Trophoblast cell (in vitro differentiated cells and primary cell): ENCODE measurements at regions not wholly inside any gene's neighbourhood (a gene's known extent, or its start where the extent isn't known, plus 50 kb on each side); places are given as distances from the start of the nearest gene placed in this dataset.

Source experiments
- DNase-seq, 2 donors: peaks; one replicate each; pipeline ENCODE4 v3.0.0-alpha.2; 2016
- H2AFZ ChIP-seq: 2 replicates; pipeline ENCODE4 v1.6.1; 2013; ENCODE audit warnings: low read length, moderate library complexity, mild to moderate bottlenecking; ENCODE audit not compliant: insufficient read depth, poor library complexity
- H2AK5ac ChIP-seq: 2 replicates; pipeline ENCODE4 v1.6.1; 2013; ENCODE audit warnings: mild to moderate bottlenecking, low read length
- H2BK120ac ChIP-seq: 2 replicates; pipeline ENCODE4 v1.6.1; 2013; ENCODE audit warnings: low read length, mild to moderate bottlenecking, moderate library complexity; ENCODE audit not compliant: insufficient read depth, poor library complexity
- H2BK12ac ChIP-seq: 2 replicates; pipeline ENCODE4 v1.6.1; 2013; ENCODE audit warnings: mild to moderate bottlenecking, low read length, moderate library complexity
- H2BK5ac ChIP-seq: 2 replicates; pipeline ENCODE4 v1.6.1; 2013; ENCODE audit warnings: low read length, low read depth, moderate library complexity, mild to moderate bottlenecking; ENCODE audit not compliant: poor library complexity
- H3K14ac ChIP-seq: 2 replicates; pipeline ENCODE4 v1.6.1; 2013; ENCODE audit warnings: mild to moderate bottlenecking, low read length
- H3K18ac ChIP-seq: 2 replicates; pipeline ENCODE4 v1.6.1; 2013; ENCODE audit warnings: mild to moderate bottlenecking, low read length
- H3K23ac ChIP-seq: 2 replicates; pipeline ENCODE4 v1.6.1; 2013; ENCODE audit warnings: low read length
- H3K27ac ChIP-seq: 2 replicates; pipeline ENCODE4 v1.5.1; 2013; ENCODE audit warnings: low read depth, mild to moderate bottlenecking, inconsistent platforms, low read length, moderate library complexity
- H3K27me3 ChIP-seq: 2 replicates; pipeline ENCODE4 v1.6.1; 2013; ENCODE audit warnings: inconsistent platforms, mild to moderate bottlenecking, low read length, moderate library complexity; ENCODE audit not compliant: insufficient read depth
- H3K36me3 ChIP-seq, 2 experiments: 1 replicate in 1 of 2; 2 replicates in 1 of 2; pipeline ENCODE4 v1.6.1; 2013; ENCODE audit warnings: low read length in 2 of 2, mild to moderate bottlenecking in 2 of 2, moderate library complexity in 1 of 2; ENCODE audit not compliant: insufficient read depth in 2 of 2, control insufficient read depth in 1 of 2
- H3K4ac ChIP-seq: 2 replicates; pipeline ENCODE4 v1.6.1; 2013; ENCODE audit warnings: low read depth, mild to moderate bottlenecking, low read length, moderate library complexity
- H3K4me1 ChIP-seq, 2 experiments: 1 replicate in 1 of 2; 2 replicates in 1 of 2; pipeline ENCODE4 v1.6.1; 2013; ENCODE audit warnings: low read length in 2 of 2, mild to moderate bottlenecking in 2 of 2, moderate library complexity in 1 of 2; ENCODE audit not compliant: insufficient read depth in 2 of 2, control insufficient read depth in 1 of 2
- H3K4me2 ChIP-seq: 2 replicates; pipeline ENCODE4 v1.6.1; 2013; ENCODE audit warnings: inconsistent platforms, mild to moderate bottlenecking, low read length, moderate library complexity
- H3K4me3 ChIP-seq: 2 replicates; pipeline ENCODE4 v1.5.1; 2013; ENCODE audit warnings: mild to moderate bottlenecking, low read depth, low read length, inconsistent platforms
- H3K79me1 ChIP-seq: one replicate; pipeline ENCODE4 v1.6.1; 2013; ENCODE audit warnings: low read length
- H3K79me2 ChIP-seq: 2 replicates; pipeline ENCODE4 v1.6.1; 2013; ENCODE audit warnings: low read length, mild to moderate bottlenecking; ENCODE audit not compliant: control insufficient read depth, insufficient read depth, poor library complexity
- H3K9ac ChIP-seq: 2 replicates; pipeline ENCODE4 v1.6.1; 2013; ENCODE audit warnings: mild to moderate bottlenecking, low read length
- H3K9me3 ChIP-seq: 2 replicates; pipeline ENCODE4 v1.6.1; 2013; ENCODE audit warnings: low read depth, mild to moderate bottlenecking, control low read depth, inconsistent platforms, low read length; ENCODE audit not compliant: insufficient read depth
- H4K12ac ChIP-seq: 2 replicates; pipeline ENCODE4 v1.6.1; 2013; ENCODE audit warnings: low read depth, mild to moderate bottlenecking, low read length, moderate library complexity
- H4K8ac ChIP-seq: 2 replicates; pipeline ENCODE4 v1.6.1; 2013; ENCODE audit warnings: low read depth, mild to moderate bottlenecking, low read length, moderate library complexity
- H4K91ac ChIP-seq: one replicate; pipeline ENCODE4 v1.6.1; 2013; ENCODE audit warnings: low read depth, mild to moderate bottlenecking, low read length, moderate library complexity
- WGBS: extraction: QIAGEN DNeasy Blood & Tissue Kit; methylation state at CpG from one replicate; pipeline ENCODE4 v1.1.7; 2013; ENCODE audit warnings: missing lambda C conversion rate; ENCODE audit not compliant: insufficient read length, insufficient coverage; ENCODE audit errors: extremely low coverage; 5-methylcytosine and 5-hydroxymethylcytosine counted together

DNA sequence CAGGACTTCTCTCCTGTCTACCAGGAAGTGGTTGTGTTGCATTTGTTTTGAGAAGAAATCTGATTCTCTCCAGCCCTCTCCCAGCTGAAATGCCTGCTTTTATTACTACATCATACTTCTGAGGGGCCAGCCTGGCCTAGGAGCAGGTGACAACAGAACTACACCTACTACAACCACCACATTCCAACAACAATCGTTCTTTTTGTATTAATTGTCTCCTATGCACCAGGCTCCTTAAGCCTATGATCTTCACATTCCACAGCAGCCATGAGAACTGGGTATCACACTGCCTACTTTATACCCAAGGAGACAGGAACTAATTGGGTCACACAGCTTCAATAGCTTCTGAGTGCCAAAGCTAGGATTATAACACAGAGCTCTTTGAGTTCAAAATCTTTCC is 167.7 kb downstream of the TDRD15 start:
- Histone ChIP-seq H3K4ac (no peak overlapping the region), H3K79me2 (no peaks in the 10 kb centered on the region), H3K9me3 (no peaks in the 10 kb centered on the region), H3K18ac (no peak overlapping the region), H3K14ac (no peak overlapping the region), H3K4me3 (no peak overlapping the region), H3K9ac (no peak overlapping the region), H3K79me1 (peaks cover 7% of the 10 kb centered on the region), H4K12ac (no peak overlapping the region), H2AK5ac (no peak overlapping the region), H2BK5ac (no peak overlapping the region), H3K27me3 (no peaks in the 10 kb centered on the region), H4K91ac (no peak overlapping the region), H3K27ac (no peak overlapping the region), H3K23ac (no peak overlapping the region), H3K4me1 (peaks cover 3 to 7% of the 10 kb centered on the region in 2 experiments), H2AFZ (no peak overlapping the region), H3K36me3 (no peaks in the 10 kb centered on the region), H2BK12ac (no peak overlapping the region), H4K8ac (no peak overlapping the region), H2BK120ac (no peak overlapping the region), H3K4me2 (no peak overlapping the region)
- WGBS, result no CpG with 5 or more reads among the region's 1 CpG
- no peak for DNase-seq

DNA sequence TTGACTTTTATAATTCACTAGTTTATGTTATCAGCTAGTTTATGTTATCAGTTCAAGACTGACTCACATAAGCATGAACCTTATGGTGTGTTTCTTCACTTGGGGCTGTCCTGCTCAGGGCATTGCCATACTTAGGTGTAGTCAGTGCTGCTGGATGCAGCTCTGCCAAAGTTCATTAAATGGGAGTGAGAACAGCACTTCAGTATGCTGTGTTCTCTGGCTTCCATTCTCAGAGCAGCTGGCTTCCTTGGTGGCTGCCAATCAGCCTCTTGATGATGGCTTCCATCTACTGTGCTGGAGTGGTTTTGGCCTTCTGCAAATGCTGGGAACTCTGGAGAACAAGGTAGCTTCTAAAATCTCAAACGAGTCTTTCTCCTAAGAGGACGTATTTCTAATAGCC is 170.7 kb downstream of the TDRD15 start:
- Histone ChIP-seq H2BK12ac (no peak overlapping the region), H2BK120ac (no peak overlapping the region), H3K4ac (no peak overlapping the region), H3K79me2 (no peaks in the 10 kb centered on the region), H3K23ac (no peak overlapping the region), H3K4me1 (no peaks in the 10 kb centered on the region), H4K12ac (no peak overlapping the region), H2AK5ac (no peak overlapping the region), H3K79me1 (no peaks in the 10 kb centered on the region), H3K14ac (no peak overlapping the region), H2AFZ (no peak overlapping the region), H3K4me3 (no peak overlapping the region), H3K9ac (no peak overlapping the region), H3K9me3 (no peaks in the 10 kb centered on the region), H3K27me3 (no peaks in the 10 kb centered on the region), H3K36me3 (no peaks in the 10 kb centered on the region), H4K91ac (no peak overlapping the region), H3K27ac (no peak overlapping the region), H2BK5ac (no peak overlapping the region), H3K18ac (no peak overlapping the region), H3K4me2 (no peak overlapping the region), H4K8ac (no peak overlapping the region)
- WGBS, result no CpG with 5 or more reads among the region's 2 CpGs
- DNase-seq, result no peak

DNA sequence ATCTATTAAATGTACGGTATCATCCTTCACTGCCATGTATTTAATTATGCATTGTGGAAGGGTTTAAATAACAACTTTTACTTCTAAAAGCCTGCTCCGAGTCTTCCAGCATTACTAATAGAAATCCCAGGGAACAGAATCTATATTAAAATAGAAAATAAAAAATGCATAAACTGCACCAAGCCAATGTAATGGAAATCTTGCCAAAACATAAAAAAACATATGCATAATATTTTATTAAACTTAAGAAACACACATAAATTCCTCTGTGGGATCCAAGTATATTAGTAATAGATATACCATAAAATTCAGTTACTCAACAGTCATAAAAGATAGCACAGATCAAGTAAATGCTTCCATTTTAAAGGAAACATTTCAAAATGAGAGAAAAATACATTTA is 175.6 kb downstream of the TDRD15 start:
- Histone ChIP-seq H3K36me3 (no peaks in the 10 kb centered on the region), H3K18ac (no peak overlapping the region), H2BK5ac (no peak overlapping the region), H2AFZ (no peak overlapping the region), H3K79me1 (no peaks in the 10 kb centered on the region), H3K4me2 (no peak overlapping the region), H3K4me3 (no peak overlapping the region), H2BK12ac (no peak overlapping the region), H4K91ac (no peak overlapping the region), H3K4me1 (no peaks in the 10 kb centered on the region), H3K4ac (no peak overlapping the region), H3K23ac (no peak overlapping the region), H3K9ac (no peak overlapping the region), H3K9me3 (no peaks in the 10 kb centered on the region), H3K27me3 (no peaks in the 10 kb centered on the region), H2AK5ac (no peak overlapping the region), H3K27ac (no peak overlapping the region), H4K8ac (no peak overlapping the region), H3K79me2 (no peaks in the 10 kb centered on the region), H3K14ac (no peak overlapping the region), H4K12ac (no peak overlapping the region), H2BK120ac (no peak overlapping the region)
- no CpG with 5 or more reads among the region's 2 CpGs for WGBS
- DNase-seq, result no peak

DNA sequence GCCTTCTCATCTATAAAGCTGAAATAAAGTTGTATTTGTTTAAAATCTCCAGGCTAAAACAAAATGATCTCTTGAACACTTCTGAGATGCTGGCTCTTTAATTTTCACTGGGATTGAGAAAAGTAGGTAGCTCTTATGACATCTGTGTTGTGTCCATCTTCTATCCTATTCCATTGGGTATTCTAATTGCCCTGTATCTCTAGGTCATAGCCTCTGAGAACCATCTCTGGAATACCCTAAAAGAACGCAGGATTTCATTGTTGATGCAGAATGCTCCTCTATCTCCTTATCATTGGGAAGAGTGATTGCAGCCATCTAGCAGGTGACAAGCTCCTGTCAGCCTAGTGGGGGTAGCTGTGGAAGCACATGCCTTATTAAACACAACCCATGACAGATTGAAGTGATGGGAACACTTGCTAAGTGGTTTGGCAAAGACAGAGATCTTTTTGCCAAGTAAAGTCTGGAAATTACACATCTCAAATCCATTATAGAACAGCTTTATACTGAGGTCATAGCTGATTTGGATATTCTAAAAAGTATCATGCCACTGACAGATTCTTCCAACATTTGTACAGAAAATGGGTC is 178.2 kb downstream of the TDRD15 start:
- no CpG with 5 or more reads among the region's 1 CpG for WGBS

More for the DNA sequence above, 178.2 kb downstream of the TDRD15 start:
- Histone ChIP-seq H3K9ac (no peak overlapping the region), H3K79me2 (no peaks in the 10 kb centered on the region), H3K4ac (no peak overlapping the region), H2BK120ac (no peak overlapping the region), H2BK12ac (no peak overlapping the region), H2AFZ (no peak overlapping the region), H2BK5ac (no peak overlapping the region), H3K27ac (no peak overlapping the region), H3K14ac (no peak overlapping the region), H3K4me1 (no peaks in the 10 kb centered on the region), H4K8ac (no peak overlapping the region), H3K79me1 (peaks cover 2% of the 10 kb centered on the region), H3K18ac (no peak overlapping the region), H4K12ac (no peak overlapping the region), H2AK5ac (no peak overlapping the region), H3K23ac (no peak overlapping the region), H3K36me3 (no peaks in the 10 kb centered on the region), H3K9me3 (no peaks in the 10 kb centered on the region), H4K91ac (no peak overlapping the region), H3K4me2 (no peak overlapping the region), H3K27me3 (no peaks in the 10 kb centered on the region), H3K4me3 (no peak overlapping the region)
- DNase-seq, result peak; percentile 14 to 73
